ENCODE measurements at regions not wholly inside any gene's neighbourhood (a gene's known extent, or its start where the extent isn't known, plus 50 kb on each side); places are given as distances from the start of the nearest gene placed in this dataset.

GRCh38 chr5:167243463-167243862, 1048.0 kb upstream of the WWC1 start:
- Histone ChIP-seq H3K27ac (ENCODE audit: low read depth in 1 of 2, low read length in 2 of 2) (no peak overlapping the region), H3K4me3 (ENCODE audit: low read depth in 1 of 3, low read length in 3 of 3) (no peak overlapping the region), H3K27me3 (ENCODE audit: control insufficient read depth in 4 of 4, insufficient read depth in 4 of 4, low read length in 3 of 4) (no peaks in the 10 kb centered on the region), H3K4me1 (ENCODE audit: control insufficient read depth in 4 of 4, insufficient read depth in 4 of 4, low read length in 3 of 4) (no peaks in the 10 kb centered on the region), H3K9me3 (ENCODE audit: control insufficient read depth in 4 of 4, low read length in 3 of 4) (no peaks in the 10 kb centered on the region), H3K36me3 (ENCODE audit: control insufficient read depth in 4 of 4, insufficient read depth in 3 of 4, low read depth in 1 of 4, low read length in 3 of 4) (no peaks in the 10 kb centered on the region), H3K9ac (ENCODE audit: low read depth in 1 of 2, low read length in 2 of 2) (no peak overlapping the region)
- no peak for TF ChIP-seq RXRA (IDR thresholded peaks at IDR 0.05)
- TF ChIP-seq NR2F2 (IDR thresholded peaks at IDR 0.05): no peak
- TF ChIP-seq RAD21 (IDR thresholded peaks at IDR 0.05): no peak
- TF ChIP-seq HNF4A (conservative IDR thresholded peaks at IDR 0.05): no peak
- TF ChIP-seq, protein P1, sequence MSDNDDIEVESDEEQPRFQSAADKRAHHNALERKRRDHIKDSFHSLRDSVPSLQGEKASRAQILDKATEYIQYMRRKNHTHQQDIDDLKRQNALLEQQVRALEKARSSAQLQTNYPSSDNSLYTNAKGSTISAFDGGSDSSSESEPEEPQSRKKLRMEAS (IDR thresholded peaks at IDR 0.05): no peak
- TF ChIP-seq EGR1 (IDR thresholded peaks at IDR 0.05; ENCODE audit: low read depth in 2 of 2): no peak
- TF ChIP-seq JUND (IDR thresholded peaks at IDR 0.05): no peak
- TF ChIP-seq, protein P2, sequence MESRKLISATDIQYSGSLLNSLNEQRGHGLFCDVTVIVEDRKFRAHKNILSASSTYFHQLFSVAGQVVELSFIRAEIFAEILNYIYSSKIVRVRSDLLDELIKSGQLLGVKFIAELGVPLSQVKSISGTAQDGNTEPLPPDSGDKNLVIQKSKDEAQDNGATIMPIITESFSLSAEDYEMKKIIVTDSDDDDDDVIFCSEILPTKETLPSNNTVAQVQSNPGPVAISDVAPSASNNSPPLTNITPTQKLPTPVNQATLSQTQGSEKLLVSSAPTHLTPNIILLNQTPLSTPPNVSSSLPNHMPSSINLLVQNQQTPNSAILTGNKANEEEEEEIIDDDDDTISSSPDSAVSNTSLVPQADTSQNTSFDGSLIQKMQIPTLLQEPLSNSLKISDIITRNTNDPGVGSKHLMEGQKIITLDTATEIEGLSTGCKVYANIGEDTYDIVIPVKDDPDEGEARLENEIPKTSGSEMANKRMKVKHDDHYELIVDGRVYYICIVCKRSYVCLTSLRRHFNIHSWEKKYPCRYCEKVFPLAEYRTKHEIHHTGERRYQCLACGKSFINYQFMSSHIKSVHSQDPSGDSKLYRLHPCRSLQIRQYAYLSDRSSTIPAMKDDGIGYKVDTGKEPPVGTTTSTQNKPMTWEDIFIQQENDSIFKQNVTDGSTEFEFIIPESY (IDR thresholded peaks at IDR 0.05): no peak
- no peak for TF ChIP-seq GABPA (IDR thresholded peaks at IDR 0.05 in 1 of 2, conservative IDR thresholded peaks at IDR 0.05 in 1 of 2)
- TF ChIP-seq FOXA1 (IDR thresholded peaks at IDR 0.05): no peak
- TF ChIP-seq REST (IDR thresholded peaks at IDR 0.05): no peak
- no peak for TF ChIP-seq HNF4G (IDR thresholded peaks at IDR 0.05)
- no peak for TF ChIP-seq SP1 (IDR thresholded peaks at IDR 0.05)
- no peak for TF ChIP-seq TAF1 (conservative IDR thresholded peaks at IDR 0.05)
- no peak for TF ChIP-seq CTCF (IDR thresholded peaks at IDR 0.05; ENCODE audit: low read depth, low read length, missing input control)
- no peak for TF ChIP-seq FOXA2 (IDR thresholded peaks at IDR 0.05)
- no peak for TF ChIP-seq YY1 (IDR thresholded peaks at IDR 0.05)
- no peak for DNase-seq (ENCODE audit: low spot score)
- WGBS: 80% methylated on average over 2 of the region's 2 CpGs

GRCh38 chr5:167244583-167244982, 1046.9 kb upstream of the WWC1 start:
- H3K4me1 ChIP-seq (ENCODE audit: control insufficient read depth in 4 of 4, insufficient read depth in 4 of 4, low read length in 3 of 4): no peaks in the 10 kb centered on the region
- no peaks in the 10 kb centered on the region for H3K36me3 ChIP-seq (ENCODE audit: control insufficient read depth in 4 of 4, insufficient read depth in 3 of 4, low read depth in 1 of 4, low read length in 3 of 4)
- no peaks in the 10 kb centered on the region for H3K9me3 ChIP-seq (ENCODE audit: control insufficient read depth in 4 of 4, low read length in 3 of 4)
- TF ChIP-seq RAD21 (IDR thresholded peaks at IDR 0.05) (peak in 1 of 2 donors; percentile 50), CTCF (IDR thresholded peaks at IDR 0.05; ENCODE audit: low read depth, low read length, missing input control) (no peak)
- TF ChIP-seq, protein P3, sequence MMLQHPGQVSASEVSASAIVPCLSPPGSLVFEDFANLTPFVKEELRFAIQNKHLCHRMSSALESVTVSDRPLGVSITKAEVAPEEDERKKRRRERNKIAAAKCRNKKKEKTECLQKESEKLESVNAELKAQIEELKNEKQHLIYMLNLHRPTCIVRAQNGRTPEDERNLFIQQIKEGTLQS (IDR thresholded peaks at IDR 0.05): no peak
- H3K4me3 ChIP-seq (ENCODE audit: low read depth in 1 of 3, low read length in 3 of 3): no peak overlapping the region
- H3K27ac ChIP-seq (ENCODE audit: low read depth in 1 of 2, low read length in 2 of 2): no peak overlapping the region
- DNase-seq (ENCODE audit: low spot score): no peak
- no peaks in the 10 kb centered on the region for H3K27me3 ChIP-seq (ENCODE audit: control insufficient read depth in 4 of 4, insufficient read depth in 4 of 4, low read length in 3 of 4)
- H3K9ac ChIP-seq (ENCODE audit: low read depth in 1 of 2, low read length in 2 of 2): no peak overlapping the region
- 55% methylated on average over 4 of the region's 4 CpGs for WGBS

Measured in liver (tissue), 8 donors.